ENCODE measurements at regions not wholly inside any gene's neighbourhood (a gene's known extent, or its start where the extent isn't known, plus 50 kb on each side); places are given as distances from the start of the nearest gene placed in this dataset.

- TF ChIP-seq POLR2A (IDR thresholded peaks at IDR 0.05) (no peak), CTCF (IDR thresholded peaks at IDR 0.05 in 4 of 5, conservative IDR thresholded peaks at IDR 0.05 in 1 of 5) (no peak)
Observed at GRCh38 chr1:79303040-79303439, 296.5 kb upstream of the ADGRL4 start.
